Stimulated activated CD4-positive, alpha-beta T cell treated with anti-CD3 and anti-CD28 coated beads, TNF-alpha, amount 100 ng/mL, for 24 hours (primary cell): ENCODE measurements at regions not wholly inside any gene's neighbourhood (a gene's known extent, or its start where the extent isn't known, plus 50 kb on each side); places are given as distances from the start of the nearest gene placed in this dataset.

Source experiments
- DNase-seq, 3 experiments: peaks; one replicate each; pipeline ENCODE4 v3.0.0-alpha.2; 2020; ENCODE audit warnings: low read depth in 3 of 3

DNA sequence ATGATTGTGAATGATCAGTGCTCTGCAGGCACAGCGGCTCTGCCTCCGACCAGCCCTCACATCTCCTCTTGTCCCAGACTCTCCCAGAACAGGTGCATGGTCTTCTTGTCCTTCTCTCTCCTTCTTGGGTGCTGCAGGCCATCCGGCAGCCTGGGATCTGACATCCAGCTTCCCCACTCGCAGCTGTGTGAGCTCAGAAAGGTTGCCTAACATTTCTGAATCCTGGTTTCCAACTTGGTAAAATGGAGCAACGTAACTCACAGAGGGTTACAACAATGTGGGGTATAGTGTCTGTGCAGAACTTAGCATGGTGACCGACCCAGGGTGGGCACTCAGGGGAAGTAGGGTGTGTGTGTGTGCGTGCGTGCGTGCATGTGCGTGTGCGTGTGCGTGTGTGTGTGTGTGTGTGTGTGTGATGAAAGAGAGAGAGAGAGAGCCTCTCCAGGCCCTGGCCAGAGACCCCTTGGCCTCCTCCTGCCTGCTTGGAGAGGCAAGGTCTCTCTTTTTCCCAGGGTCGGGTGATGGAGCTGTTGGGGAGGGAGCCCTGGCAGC, 110.1 kb downstream of the SNX5 start:
- DNase-seq = no peak

DNA sequence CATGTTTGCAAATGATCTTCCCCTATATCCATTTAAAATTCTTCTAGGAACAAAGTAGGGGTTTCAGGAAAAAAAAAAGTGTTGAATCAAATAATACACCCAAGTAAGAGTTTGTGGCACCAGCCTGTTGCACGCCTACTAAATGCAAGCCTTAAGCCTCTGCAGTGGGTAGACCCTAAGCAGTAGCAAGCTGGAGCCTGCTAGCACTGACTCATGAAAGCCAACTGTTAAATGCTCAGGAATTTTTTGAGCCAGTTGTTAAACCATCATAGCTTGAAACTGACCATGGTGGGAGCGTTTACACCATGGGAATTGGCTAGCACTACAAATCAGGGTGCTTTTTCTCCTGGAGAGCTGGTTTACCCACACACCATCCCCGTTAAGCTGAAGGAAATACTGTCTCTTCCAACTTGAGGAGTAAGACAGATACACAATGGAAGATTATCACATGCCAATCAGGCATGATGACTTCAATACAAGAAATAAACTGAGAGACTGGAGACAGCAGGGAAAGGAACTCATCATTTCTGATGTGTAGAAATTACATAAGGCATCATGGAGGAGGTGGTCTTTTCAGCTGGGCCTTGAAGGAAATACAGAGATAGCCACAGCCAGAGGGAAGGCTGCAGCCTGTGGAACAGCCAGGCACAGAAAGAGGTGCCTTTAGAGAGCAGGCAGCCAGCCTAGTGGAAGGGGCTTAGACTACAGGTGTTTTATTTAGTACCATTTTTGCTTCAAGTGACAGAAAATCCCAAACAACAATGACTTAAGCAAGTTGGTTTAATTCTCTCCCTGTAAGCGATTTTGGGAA, 110.8 kb downstream of the SNX5 start:
- DNase-seq = no peak

DNA sequence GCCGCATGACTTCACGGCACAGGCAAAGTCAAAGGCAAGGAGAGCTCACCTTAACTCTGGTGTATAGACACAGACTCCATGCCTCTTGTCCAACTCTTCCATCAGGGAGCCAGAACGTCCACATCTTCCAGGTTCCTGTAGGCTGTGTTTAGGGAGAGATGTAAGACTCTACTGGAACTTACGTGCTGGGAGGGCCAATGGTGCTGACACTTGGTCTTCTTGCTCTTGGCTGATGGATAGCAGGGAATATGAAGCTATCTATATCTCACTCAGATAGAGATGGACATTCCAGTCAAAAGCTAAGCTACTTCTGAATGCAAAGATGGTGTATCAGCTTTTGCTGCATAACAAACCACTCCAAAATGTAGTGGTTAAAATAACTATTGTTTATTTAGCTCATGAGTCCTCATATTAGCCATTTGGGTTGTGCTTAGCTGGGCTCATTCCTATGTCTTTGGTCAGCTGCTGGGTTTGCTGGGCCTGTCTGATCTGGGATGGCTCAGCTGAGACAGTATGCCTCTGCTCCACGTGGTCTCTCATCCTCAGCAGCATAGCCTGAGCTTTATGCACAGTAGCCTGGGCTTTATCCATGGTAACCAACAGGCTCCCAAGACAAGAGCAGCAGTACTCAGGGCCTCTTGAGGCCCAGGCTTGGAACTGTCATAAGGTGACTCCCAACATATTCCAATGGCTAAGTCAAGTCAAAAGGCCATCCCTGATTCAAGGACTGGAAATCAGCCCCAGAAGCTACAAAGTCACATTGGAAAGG, 111.6 kb downstream of the SNX5 start:
- no peak for DNase-seq

DNA sequence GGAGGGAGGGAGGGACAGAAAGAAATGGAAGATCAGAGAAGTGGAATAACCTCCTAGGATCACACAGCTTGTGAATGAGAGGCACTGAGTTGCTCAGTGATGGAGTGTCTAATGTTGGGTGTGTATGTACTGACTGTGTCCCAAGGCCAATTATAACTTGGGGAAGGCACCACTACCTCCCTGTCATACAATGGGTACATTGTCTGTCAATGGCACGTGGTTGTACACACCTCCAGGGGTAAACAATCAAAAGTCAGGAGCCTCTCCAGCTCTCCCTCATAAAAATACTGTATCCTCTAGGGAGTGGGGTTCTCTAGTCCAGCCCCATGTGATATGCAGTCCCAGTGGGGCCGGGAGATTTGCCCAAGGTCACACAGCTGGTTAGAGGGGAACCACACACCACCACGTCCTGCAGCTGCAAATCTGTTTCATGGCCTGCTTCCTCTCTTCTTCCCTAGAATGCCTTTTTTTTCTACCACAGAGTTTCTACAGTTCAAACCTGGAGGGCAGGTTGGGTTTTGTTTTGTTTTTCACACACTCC, 112.5 kb downstream of the SNX5 start:
- no peak for DNase-seq

DNA sequence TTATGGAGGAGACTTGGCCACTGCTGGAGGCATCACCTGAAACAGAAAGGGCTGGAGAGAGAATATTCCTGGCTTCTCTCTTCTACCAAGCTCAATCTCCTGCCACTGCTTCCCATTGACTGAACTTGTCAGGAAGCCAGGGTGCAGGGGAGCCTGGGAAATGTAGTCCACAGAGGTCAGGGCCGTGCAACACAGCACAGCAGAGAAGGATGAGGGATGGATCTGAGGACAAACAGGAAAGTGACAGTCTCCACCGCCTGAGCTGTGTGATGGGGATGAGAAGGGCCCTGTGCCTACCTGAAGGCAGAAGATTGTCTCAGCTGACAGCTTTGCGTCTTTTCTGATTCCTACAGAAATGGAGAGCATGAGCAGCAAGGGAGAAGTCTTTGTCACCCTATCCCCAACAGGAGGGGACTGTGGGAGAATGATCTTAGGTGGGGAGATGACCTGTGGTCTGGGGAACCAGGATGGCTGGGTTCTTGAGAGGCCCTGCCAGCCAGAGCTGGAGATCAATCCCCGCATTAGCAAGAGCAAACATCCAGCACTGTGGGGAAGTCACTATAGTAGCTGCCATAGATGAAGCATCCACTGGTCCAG, 114.2 kb downstream of the SNX5 start:
- DNase-seq = no peak

DNA sequence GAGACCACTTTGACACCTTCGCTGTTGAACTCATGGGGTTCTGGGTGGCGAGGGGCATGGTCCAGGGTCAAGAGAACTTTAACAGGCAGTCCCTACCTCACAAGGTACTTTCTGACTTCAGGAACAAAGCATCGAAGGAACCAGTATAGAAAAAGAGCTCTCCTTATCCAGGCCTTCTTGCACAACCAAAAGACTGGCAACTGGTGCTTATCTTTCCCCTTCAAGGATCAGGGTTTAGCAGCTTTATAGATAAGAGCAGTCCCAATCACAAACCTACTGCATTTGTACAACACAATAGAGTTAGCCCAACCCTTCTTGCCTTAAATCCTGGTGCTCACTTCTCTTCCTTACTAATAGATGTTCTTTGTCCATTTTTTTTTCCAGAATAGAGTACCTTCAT, 116.3 kb downstream of the SNX5 start:
- no peak for DNase-seq

DNA sequence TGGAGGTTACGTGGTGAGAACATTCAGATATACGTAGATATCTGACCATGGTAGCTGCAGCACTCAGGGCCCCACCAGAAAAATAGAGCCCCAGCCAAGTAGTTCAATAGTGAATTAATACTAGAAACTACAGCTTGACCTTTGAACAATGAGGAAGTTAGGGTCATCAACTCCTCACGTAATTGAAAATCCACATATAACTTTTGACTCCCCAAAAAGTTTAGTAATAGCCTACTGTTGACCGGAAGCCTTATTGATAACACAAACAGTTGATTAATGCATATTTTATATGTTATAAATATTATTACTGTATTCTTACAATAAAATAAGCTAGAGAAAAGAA, 117.9 kb downstream of the SNX5 start:
- DNase-seq = no peak

DNA sequence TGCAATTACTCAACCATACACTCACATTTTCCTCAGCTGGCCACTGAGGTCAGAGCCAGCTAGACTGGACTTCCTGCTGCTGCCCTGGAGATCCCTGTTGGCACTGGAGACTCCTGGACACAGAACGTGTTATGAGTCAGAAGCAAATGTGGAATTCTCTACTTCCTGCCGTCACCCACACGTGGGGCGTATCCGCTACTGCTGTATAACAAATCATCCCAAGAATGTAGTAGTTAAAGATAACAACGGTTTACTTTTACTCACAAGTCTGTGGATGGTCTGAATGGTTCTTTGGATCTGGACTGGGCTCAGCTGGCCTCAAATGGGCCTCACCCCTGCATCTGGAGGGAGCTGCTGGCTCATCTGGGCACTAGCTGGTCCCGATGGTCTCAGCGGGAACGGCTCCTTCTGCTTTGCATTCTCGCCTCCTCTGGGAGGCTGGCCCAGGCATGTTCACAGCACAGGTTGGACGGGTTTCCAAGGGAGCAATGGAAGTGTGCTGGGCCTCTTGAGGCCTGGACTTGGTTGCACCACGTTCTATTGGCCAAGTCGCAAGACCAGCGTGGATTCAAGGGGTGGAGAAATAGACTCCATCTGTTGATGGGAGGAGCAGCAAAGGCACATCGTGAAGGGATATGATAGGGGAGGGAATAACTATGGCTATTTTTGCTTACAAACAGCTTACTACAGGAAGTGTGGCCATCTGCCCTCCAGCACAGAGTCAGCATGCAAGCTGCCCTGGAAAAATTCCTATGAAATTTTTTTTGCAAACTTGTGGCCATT, 118.5 kb downstream of the SNX5 start:
- DNase-seq = no peak

DNA sequence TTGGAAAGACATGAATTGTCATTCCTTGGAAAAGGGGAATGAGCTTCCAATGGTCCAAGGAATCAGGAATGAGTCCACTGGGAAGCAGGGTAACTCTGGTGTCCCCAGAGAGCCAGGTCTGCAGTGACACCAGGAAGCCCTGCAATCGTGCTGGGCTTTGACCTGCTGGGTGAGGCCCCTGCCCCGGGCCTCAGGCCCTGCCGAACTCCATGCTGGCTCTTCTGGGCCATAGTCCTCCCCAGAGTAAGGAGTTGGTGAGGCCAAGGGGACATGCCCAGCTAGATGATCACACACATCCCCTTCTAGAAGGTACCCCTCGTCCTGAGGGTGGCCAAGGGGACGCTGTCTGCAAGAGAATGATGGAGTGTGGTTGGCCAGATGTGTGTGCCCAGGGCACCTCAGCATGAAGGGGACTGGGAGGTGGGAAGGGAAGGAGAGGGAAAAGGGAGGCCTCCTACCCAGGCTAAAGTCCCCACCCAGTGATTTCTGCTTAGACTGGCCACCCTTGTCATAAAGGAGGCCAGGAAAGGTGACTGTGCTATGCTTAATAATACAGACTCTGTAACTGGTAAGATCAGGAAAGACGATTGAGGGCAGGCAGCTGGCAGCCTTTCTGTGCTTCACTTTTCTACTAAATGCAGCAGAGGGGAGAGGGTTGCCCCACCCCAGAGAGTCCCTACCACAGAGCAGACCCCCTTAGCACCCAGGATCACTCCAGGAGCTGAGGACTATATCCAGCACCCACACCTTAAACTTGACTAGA, 119.3 kb downstream of the SNX5 start:
- DNase-seq = no peak

DNA sequence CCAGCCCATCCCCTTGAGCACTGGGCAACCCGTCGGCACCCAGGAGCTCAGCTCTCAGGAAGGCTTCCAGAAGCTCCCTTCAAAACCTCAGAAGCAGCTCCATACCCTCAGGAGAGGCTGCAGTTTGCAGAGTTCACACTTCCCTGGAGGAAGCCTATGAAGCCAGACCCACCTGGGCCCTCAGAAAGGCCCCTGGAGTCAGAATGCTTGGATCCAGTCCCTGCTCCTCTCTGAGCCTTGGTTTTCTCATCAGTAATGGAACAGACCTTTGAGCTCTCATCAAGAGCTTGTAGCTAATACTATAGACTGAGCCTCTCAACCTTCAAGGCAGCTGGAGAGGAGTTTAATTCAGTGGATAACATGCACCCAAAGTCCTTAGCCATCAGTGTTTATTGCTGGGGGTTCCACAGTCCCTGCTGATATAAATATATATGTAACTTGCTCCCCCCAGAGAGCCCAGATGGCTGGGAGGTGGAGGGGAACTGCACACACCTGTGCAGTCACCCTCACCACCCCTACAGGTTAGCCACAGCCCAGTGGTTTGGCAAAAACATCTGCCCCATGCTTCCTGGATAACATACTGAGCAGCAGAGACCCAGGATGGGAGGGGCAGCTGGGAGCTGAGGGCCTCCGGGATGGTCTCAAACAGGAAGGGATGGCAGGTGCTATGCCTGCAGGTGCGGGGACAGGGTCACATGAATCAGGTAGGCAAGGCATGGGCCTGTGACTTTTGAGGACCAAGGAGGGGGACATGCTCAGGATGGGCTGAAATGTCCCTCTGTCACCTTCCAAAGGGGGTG, 120.1 kb downstream of the SNX5 start:
- no peak for DNase-seq

DNA sequence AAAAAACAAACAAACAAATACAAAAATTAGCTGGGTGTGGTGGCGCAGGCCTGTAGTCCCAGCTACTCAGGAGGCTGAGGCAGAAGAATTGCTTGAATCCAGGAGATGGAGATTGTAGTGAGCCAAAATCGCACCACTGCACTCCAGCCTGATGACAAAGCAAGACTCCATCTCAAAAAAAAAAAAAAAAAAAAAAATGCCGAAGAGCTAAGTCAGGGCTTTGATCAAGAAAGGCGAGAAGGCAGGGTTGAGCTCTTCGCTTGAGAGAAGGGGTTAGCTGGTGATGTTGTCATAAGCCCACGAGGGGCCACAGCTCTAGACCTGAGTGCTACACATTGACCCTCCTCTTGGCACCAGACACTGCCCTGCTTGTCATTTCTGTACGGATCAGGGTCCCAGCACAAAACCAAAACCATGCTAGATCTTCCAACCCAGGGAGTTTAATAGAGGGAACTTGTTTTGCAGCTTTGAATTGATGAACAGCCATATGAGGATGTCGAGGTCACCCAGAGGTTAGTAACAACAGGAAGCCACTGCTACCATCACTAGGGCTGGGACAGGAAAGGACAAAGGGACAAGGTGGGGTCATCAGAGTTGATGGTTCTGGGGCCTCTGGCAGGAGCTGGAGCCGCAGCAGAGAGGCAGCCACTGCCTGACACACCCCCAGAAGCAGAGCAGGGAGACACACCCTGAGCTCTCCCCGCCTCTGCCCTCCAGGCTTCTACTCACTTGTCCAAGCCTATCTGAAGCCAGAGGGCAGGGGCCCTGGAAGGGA, 122.7 kb downstream of the SNX5 start:
- DNase-seq = no peak

DNA sequence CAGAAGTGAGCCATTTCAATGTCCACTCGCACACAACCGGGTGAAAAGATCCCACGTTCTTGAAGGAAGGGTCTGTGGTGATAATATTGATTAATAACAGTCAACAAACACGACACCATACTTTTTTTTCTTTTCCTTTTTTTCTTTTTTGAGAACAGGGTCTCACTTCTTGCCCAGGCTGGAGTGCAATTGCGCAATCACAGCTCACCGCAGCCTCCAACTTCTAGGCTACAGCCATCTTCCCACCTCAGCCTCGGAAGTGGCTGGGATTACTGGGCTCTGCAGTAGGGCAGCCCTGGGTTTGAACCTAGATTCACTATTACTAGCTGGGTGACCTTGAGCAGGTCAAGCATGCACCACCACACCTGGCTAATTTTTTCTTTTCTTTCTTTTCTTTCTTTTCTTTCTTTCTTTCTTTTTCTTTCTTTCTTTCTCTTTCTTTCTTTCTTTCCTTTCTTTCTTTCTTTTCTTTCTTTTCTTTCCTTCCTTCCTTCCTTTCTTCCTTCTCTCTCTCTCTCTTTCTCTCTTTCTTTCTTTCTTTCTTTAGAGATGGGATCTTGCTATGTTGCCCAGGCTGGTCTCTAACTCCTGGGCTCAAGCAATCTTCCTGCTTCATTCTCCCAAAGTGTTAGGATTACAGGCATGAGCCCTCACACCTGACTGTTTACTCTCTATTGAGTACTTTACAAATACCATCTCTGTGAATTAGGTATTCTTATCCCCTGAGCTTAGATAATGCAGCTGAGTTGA, 123.9 kb downstream of the SNX5 start:
- DNase-seq = no peak

DNA sequence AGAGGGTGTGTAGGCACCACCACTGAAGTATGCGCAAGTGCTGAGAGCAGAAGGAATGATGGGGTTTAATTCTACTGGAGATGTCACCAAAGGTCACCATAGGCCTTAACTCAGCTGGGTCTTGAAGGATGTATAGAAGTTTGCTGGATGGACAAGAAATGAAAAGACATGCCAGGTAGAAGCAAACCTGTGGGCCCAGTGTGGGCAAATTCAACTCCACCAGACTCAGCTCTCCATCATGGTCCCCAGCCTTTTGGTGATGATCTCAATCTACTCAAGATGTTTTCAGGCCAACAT, 124.5 kb downstream of the SNX5 start:
- no peak for DNase-seq

DNA sequence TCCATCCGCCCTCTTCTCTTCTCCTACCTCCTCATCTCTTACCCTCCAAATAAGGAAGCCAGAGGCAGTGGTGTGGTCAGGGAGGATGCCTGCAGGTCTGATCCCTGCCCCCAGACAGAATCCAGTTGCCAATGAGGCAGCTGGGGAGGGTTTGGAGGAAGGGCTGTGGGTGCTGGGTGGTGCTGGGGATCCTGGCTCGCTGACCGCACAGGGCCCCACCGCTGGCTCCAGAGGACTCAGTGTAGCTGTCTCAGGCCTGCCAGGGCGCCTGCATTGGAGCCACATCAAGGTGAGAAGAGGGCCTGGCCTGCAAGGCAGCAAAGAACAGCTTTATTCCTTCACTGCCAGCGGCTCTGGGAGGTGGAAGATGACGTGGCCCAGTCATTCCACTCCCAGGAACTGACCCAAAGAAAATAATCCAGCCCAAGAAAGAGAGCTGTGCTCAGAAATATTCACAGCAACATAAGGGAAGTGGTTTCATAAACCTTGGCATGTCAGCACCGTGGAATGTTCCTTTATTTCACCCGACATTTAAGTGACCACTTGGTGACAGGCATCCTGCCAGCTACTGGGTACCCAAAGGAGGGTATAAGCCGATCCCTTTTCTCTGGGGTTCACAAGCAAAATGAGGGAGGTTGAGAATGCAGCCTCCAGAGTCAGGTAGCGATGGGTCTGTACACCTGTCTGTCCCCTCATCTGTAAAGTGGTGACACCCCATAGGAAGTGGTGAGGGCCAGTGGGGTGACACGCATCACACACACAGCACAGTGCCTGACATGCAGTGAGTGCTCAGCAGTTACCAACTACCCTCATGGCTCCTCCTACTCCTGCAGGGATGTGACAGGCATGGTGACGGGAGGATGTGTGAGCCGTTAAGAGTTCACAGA, 125.1 kb downstream of the SNX5 start:
- no peak for DNase-seq

DNA sequence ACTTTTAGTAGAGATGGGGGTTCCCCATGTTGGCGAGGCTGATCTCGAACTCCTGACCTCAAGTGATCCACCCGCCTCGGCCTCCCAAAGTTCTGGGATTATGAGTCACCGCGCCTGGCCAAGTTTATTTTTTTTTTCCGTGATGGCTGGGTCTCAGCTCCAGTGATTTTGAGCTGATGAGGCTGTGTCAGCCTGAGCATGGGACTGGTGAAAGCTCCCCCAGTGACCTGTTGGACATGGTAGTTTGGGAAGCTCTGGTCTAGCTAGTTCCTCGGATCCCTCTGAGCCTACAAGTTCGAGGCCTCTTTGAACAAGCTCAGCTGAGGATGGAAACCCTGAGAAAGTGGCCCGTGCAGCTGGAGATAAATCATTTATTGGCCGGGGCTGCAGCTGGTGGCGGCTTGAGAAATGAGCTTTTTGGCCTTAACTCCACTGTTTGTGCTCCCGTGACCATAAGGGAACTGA, 126.8 kb downstream of the SNX5 start:
- no peak for DNase-seq

DNA sequence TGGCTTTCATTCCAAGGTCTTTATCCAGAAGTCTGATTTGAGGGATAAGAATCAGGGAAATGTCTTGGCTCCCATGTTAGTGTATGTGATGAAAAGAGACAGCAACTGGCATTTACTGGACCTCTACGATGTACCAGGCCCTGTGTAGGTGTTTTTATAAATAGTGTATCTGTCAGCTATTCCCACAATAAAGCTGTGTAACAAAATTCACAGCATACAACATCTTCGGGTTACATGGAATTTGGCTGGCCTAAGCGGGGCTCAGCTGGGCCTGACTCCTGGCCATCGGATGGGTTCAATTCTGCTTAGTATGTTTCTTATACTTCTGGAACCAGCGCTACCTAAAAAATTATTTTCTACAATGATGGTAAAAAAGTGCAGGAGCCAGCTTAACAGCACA, 128.2 kb downstream of the SNX5 start:
- DNase-seq = no peak

DNA sequence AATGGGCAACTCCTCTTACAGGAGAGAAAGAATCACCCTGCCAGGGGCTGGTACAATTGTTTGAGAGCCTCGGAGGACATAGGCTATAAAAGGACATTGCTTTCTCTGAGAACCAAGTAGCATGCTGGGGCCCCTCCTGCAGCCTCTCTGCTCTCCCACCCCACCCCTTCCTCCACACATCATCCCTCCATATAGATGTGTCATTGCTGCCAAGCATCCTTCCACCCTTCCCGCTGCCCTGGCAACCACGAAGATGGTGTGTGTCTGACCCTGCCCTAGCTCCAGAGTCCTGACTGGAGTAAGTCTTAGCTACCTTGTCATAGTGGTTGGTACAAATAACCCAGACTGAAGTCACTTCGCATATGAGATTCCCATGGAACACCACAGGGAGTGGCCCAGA, 129.7 kb downstream of the SNX5 start:
- DNase-seq = no peak

DNA sequence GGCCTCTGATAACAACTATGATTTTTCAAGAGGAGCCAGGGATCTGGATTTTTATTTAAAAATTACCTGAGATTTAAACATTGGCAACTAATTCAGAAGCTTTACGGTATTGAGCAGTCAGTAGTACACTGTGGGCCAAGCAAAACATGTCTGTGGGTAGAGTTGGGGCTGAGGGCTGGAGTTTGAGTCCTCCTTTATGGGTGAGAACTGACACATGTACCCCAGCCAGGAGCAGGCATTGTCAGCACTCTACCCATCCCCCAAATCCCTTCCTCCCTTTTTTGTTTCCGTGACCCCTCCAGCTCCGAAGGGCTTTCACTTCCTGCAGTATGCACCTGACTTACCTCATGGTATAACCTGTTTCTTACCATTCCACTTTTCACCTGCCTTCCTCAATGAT, 131.4 kb downstream of the SNX5 start:
- DNase-seq = no peak
